HFFc6 (cell line): ENCODE measurements at regions not wholly inside any gene's neighbourhood (a gene's known extent, or its start where the extent isn't known, plus 50 kb on each side); places are given as distances from the start of the nearest gene placed in this dataset.
A peak's percentile ranks its signal among the peaks of the same experiment; 100 is the strongest.

ENCODE experiments used
- DNase-seq: peaks from one replicate; pipeline ENCODE4 v3.0.0-alpha.2; 2018
- H3K27ac Mint-ChIP-seq: 2 replicates; pipeline ENCODE4 v1.8.0; 2020; ENCODE audit warnings: mild to moderate bottlenecking, mixed read lengths
- H3K27me3 Mint-ChIP-seq: 2 replicates; pipeline ENCODE4 v1.8.0; 2021; ENCODE audit warnings: mild to moderate bottlenecking, moderate library complexity, mixed read lengths; ENCODE audit not compliant: insufficient read depth
- H3K36me3 Mint-ChIP-seq: 2 replicates; pipeline ENCODE4 v1.8.0; 2021; ENCODE audit warnings: low read depth, mixed read lengths
- H3K4me1 Mint-ChIP-seq: 2 replicates; pipeline ENCODE4 v1.8.0; 2020; ENCODE audit warnings: low read depth, mixed read lengths
- H3K4me3 Mint-ChIP-seq: 2 replicates; pipeline ENCODE4 v1.8.0; 2020; ENCODE audit warnings: mild to moderate bottlenecking, moderate library complexity, mixed read lengths
- H3K9me3 Mint-ChIP-seq: 2 replicates; pipeline ENCODE4 v1.8.0; 2020; ENCODE audit warnings: mild to moderate bottlenecking, mixed read lengths
- CTCF ChIP-seq: fragments of 200-600 bp; sonication (generic); IDR thresholded peaks from 2 replicates; pipeline ENCODE4 v1.5.0; 2021; ENCODE audit warnings: antibody characterized with exemption, mild to moderate bottlenecking

DNA sequence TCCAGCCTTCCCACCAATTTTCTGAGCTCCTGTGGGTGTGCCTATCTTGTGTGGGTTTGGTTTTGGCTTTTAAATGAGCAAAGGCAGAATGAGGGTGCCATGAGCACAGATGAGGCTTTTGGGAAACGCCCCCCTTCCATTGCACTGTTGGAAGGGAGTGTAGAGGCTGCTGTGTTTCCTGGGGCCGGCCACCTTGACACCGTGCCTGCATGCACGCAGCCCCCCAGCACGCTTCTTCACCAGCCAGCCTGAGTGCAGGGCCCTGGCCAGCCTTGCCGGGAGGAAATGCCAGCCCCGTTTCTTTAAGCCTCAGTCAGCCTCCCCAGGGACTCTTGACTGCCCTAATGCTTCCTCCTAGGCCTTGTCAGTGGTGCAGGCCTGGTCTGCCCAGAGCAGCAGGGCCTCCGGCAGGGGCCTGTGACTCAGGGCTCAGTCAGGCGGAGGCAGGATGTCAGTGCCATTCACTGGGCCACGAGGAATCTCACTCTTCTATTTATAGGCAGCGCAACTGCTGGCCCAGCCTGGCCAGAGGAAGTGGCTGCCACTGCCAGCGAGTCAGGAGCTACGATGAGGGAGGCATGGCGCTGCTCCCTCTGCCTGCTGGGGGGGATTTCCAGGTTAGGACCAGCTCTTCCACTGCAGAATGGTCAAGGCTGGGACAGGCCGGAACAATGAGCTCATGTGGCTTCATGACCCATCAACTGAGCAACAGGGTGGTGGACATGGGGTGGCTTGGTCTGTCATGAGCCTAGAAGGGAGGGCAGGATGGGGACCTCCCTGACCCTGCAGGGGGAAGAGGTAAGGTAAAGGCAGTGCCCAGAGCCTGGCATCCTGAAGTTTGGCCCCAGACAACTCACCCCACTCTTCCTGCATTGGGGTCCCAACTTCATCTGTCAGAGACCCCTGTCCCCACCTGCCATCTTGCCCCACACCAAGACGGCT lies 205.2 kb downstream of the RAB11FIP4 start:
- H3K27ac Mint-ChIP-seq = peak overlapping the region; percentile 95
- H3K4me3 Mint-ChIP-seq = peak overlapping the region; percentile 55
- peaks cover 91% of the 10 kb centered on the region for H3K4me1 Mint-ChIP-seq
- no peak for TF ChIP-seq CTCF
- peaks cover 79% of the 10 kb centered on the region for H3K36me3 Mint-ChIP-seq
- DNase-seq = peak; percentile 97
- H3K27me3 Mint-ChIP-seq = peaks cover 22% of the 10 kb centered on the region
- no peaks in the 10 kb centered on the region for H3K9me3 Mint-ChIP-seq

DNA sequence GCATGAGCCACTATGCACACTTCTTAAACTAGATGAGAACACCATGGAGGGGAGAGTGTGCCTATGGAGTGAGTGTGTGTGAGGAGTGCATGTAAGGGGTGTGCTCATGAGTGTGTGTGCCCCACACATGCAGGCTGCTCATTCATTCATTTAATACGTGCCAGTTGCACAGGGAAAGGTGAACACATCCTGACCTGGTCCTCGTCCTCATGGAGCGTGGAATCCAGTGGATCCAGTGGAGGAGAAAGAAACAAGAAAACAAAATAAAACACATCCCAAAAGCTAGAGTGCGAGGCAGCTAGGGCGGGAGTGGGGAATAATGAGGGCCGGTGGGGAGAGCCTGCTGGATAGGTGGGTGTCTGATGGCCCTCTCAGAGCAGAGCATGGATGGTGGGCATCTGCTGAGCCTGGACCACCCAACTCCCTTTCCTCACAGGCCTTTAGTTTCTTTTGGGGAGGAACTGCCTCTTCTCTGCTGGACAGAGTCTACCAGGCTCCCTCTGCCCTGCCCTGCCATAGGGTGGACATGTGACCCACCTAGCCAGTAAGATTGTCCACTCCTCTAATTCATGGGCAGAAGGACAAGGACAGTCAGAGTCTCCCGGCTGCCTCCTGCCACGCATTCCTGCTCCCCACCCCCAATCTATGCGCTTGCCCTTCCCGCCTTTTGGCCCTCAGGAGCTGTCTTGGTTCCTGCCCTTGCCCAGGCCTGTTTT lies 204.3 kb downstream of the RAB11FIP4 start:
- Mint-ChIP-seq H3K4me1 (peaks cover 94% of the 10 kb centered on the region), H3K9me3 (no peaks in the 10 kb centered on the region), H3K36me3 (peaks cover 83% of the 10 kb centered on the region), H3K27ac (peak overlapping the region; percentile 95), H3K4me3 (peak overlapping the region; percentile 55), H3K27me3 (peaks cover 19% of the 10 kb centered on the region)
- peak; percentile 23 for DNase-seq
- TF ChIP-seq CTCF = no peak

DNA sequence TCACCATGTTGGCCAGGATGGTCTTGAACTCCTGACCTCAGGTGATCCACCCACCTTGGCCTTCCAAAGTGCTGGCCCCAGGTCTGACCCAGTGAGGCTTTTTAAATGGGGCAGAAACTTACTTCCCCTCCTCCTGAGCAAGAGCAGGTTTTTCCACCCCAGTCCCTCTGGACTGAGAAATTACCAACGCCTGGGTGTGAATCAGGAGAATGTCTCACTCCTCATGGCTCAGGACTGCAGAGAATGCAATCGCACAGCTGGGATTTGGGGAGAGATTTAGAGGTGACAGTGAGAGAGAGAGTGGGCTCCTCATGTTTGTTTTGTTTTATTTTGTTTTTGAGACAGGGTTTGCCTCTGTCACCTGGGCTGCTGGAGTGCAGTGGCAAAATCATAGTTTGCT lies 203.6 kb downstream of the RAB11FIP4 start:
- Mint-ChIP-seq H3K27ac (peak overlapping the region; percentile 95), H3K36me3 (peaks cover 82% of the 10 kb centered on the region)
- DNase-seq = peak; percentile 39

GRCh38 chr17:31594416-31594815 lies 202.9 kb downstream of the RAB11FIP4 start:
- Mint-ChIP-seq H3K4me3 (peak overlapping the region; percentile 70), H3K36me3 (peaks cover 84% of the 10 kb centered on the region), H3K9me3 (no peaks in the 10 kb centered on the region), H3K4me1 (peaks cover 83% of the 10 kb centered on the region), H3K27ac (peak overlapping the region; percentile 95), H3K27me3 (peaks cover 20% of the 10 kb centered on the region)
- no peak for DNase-seq
- TF ChIP-seq CTCF = no peak

More for the DNA sequence above, 203.6 kb downstream of the RAB11FIP4 start:
- peaks cover 89% of the 10 kb centered on the region for H3K4me1 Mint-ChIP-seq
- peaks cover 20% of the 10 kb centered on the region for H3K27me3 Mint-ChIP-seq
- no peak for TF ChIP-seq CTCF
- H3K4me3 Mint-ChIP-seq = peak overlapping the region; percentile 70
- no peaks in the 10 kb centered on the region for H3K9me3 Mint-ChIP-seq

- TF ChIP-seq CTCF = no peak
- Mint-ChIP-seq H3K27ac (peak overlapping the region; percentile 95), H3K27me3 (peaks cover 18% of the 10 kb centered on the region), H3K4me1 (peaks cover 77% of the 10 kb centered on the region), H3K36me3 (peaks cover 80% of the 10 kb centered on the region), H3K9me3 (no peaks in the 10 kb centered on the region), H3K4me3 (peak overlapping the region; percentile 70)
- peak; percentile 76 for DNase-seq
Observed at GRCh38 chr17:31593806-31594205, 202.3 kb downstream of the RAB11FIP4 start.
